ENCODE measurements at regions not wholly inside any gene's neighbourhood (a gene's known extent, or its start where the extent isn't known, plus 50 kb on each side); places are given as distances from the start of the nearest gene placed in this dataset.

GRCh38 chr4:123617791-123618190 is 221.2 kb downstream of the SPRY1 start:
- H3K4me3 ChIP-seq, result no peak overlapping the region
- H3K27ac ChIP-seq, result peak overlapping the region in 7 of 21 experiments; percentile 12 to 50 (median 34)

GRCh38 chr4:123618606-123619005 is 222.0 kb downstream of the SPRY1 start:
- H3K27ac ChIP-seq, result no peak overlapping the region

GRCh38 chr4:123619326-123619725 is 222.7 kb downstream of the SPRY1 start:
- no peak overlapping the region for H3K4me3 ChIP-seq
- no peak overlapping the region for H3K27ac ChIP-seq

More at GRCh38 chr4:123618606-123619005, 222.0 kb downstream of the SPRY1 start:
- H3K4me3 ChIP-seq, result no peak overlapping the region

GRCh38 chr4:123619895-123620294 is 223.3 kb downstream of the SPRY1 start:
- Histone ChIP-seq H3K4me3 (no peak overlapping the region), H3K27ac (no peak overlapping the region)

GRCh38 chr4:123621072-123621705 is 224.6 kb downstream of the SPRY1 start:
- Histone ChIP-seq H3K4me3 (no peak overlapping the region), H3K27ac (peak overlapping the region in 1 of 21 experiments; percentile 35)

GRCh38 chr4:123622572-123622971 is 226.0 kb downstream of the SPRY1 start:
- Histone ChIP-seq H3K4me3 (no peak overlapping the region), H3K27ac (no peak overlapping the region)

GRCh38 chr4:123623611-123624010 is 227.0 kb downstream of the SPRY1 start:
- Histone ChIP-seq H3K4me3 (no peak overlapping the region), H3K27ac (no peak overlapping the region)

- Histone ChIP-seq H3K27ac (no peak overlapping the region), H3K4me3 (no peak overlapping the region)
Measured at GRCh38 chr4:123624959-123625358, 228.4 kb downstream of the SPRY1 start.

GRCh38 chr4:123628288-123628687 is 231.7 kb downstream of the SPRY1 start:
- Histone ChIP-seq H3K4me3 (no peak overlapping the region), H3K27ac (no peak overlapping the region)

- Histone ChIP-seq H3K27ac (peak overlapping the region in 6 of 21 experiments; percentile 19 to 70 (median 28)), H3K4me3 (no peak overlapping the region)
Measured at GRCh38 chr4:123631786-123632692, 235.4 kb downstream of the SPRY1 start.

- Histone ChIP-seq H3K4me3 (no peak overlapping the region), H3K27ac (peak overlapping the region in 2 of 21 experiments; percentile 25 to 46)
Measured at GRCh38 chr4:123632693-123633030, 236.1 kb downstream of the SPRY1 start.

GRCh38 chr4:123638834-123639233 is 242.2 kb downstream of the SPRY1 start:
- Histone ChIP-seq H3K27ac (no peak overlapping the region), H3K4me3 (no peak overlapping the region)

GRCh38 chr4:123640271-123640670 is 243.7 kb downstream of the SPRY1 start:
- H3K27ac ChIP-seq, result no peak overlapping the region
- no peak overlapping the region for H3K4me3 ChIP-seq

- no peak overlapping the region for H3K27ac ChIP-seq
- no peak overlapping the region for H3K4me3 ChIP-seq
Measured at GRCh38 chr4:123640824-123641223, 244.2 kb downstream of the SPRY1 start.

- no peak overlapping the region for H3K27ac ChIP-seq
- H3K4me3 ChIP-seq, result no peak overlapping the region
Measured at GRCh38 chr4:123643691-123644090, 247.1 kb downstream of the SPRY1 start.

GRCh38 chr4:123649250-123649644 is 252.7 kb downstream of the SPRY1 start:
- Histone ChIP-seq H3K27ac (peak overlapping the region in 19 of 21 experiments; percentile 6 to 86 (median 73)), H3K4me3 (no peak overlapping the region)

GRCh38 chr4:123649645-123650391 is 253.2 kb downstream of the SPRY1 start:
- peak overlapping the region in 20 of 21 experiments; percentile 24 to 86 (median 72) for H3K27ac ChIP-seq
- no peak overlapping the region for H3K4me3 ChIP-seq

GRCh38 chr4:123651066-123651465 is 254.5 kb downstream of the SPRY1 start:
- no peak overlapping the region for H3K4me3 ChIP-seq
- H3K27ac ChIP-seq, result peak overlapping the region in 15 of 21 experiments; percentile 0 to 85 (median 68)

GRCh38 chr4:123651536-123652180 is 255.1 kb downstream of the SPRY1 start:
- H3K27ac ChIP-seq, result peak overlapping the region in 14 of 21 experiments; percentile 0 to 85 (median 67)
- no peak overlapping the region for H3K4me3 ChIP-seq

- no peak overlapping the region for H3K4me3 ChIP-seq
- H3K27ac ChIP-seq, result peak overlapping the region in 4 of 21 experiments; percentile 4 to 85 (median 80)
Measured at GRCh38 chr4:123652476-123652875, 255.9 kb downstream of the SPRY1 start.

All from skin epidermis (tissue), 12 donors.